HG03520 (cell line): ENCODE measurements at regions not wholly inside any gene's neighbourhood (a gene's known extent, or its start where the extent isn't known, plus 50 kb on each side); places are given as distances from the start of the nearest gene placed in this dataset.
"Not testable (repeated sequence)": the region's sequence is repeated elsewhere in the genome, so short reads cannot be mapped to it uniquely, and the experiment has no call there.

Source experiments
- ATAC-seq: cut with Tn5 transposase; IDR thresholded peaks from one replicate; pipeline ENCODE4 v1.9.1; 2021; ENCODE audit warnings: mild to moderate bottlenecking, moderate library complexity; ENCODE audit not compliant: unreplicated experiment

- no peak for ATAC-seq
These were observed 133.4 kb upstream of the ALDH1B1 start for GRCh38 chr9:38259056-38259455.

- ATAC-seq, result no peak
These were observed 134.8 kb upstream of the ALDH1B1 start for GRCh38 chr9:38257626-38258215.

- no peak for ATAC-seq
These were observed 136.0 kb upstream of the ALDH1B1 start for GRCh38 chr9:38256461-38256860.

- no peak for ATAC-seq
These were observed 136.9 kb upstream of the ALDH1B1 start for GRCh38 chr9:38255599-38255998.

GRCh38 chr9:38254756-38255155 lies 137.7 kb upstream of the ALDH1B1 start:
- no peak for ATAC-seq

GRCh38 chr9:38254151-38254550 lies 138.4 kb upstream of the ALDH1B1 start:
- no peak for ATAC-seq

GRCh38 chr9:38253200-38253599 lies 139.3 kb upstream of the ALDH1B1 start:
- no peak for ATAC-seq

GRCh38 chr9:38251036-38251860 lies 141.3 kb upstream of the ALDH1B1 start:
- ATAC-seq, result no peak

GRCh38 chr9:38250279-38251035 lies 142.0 kb upstream of the ALDH1B1 start:
- ATAC-seq, result no peak

- no peak for ATAC-seq
These were observed 142.8 kb upstream of the ALDH1B1 start for GRCh38 chr9:38249587-38250210.

- ATAC-seq, result no peak
These were observed 143.5 kb upstream of the ALDH1B1 start for GRCh38 chr9:38249049-38249448.

- no peak for ATAC-seq
These were observed 145.7 kb upstream of the ALDH1B1 start for GRCh38 chr9:38246833-38247232.

GRCh38 chr9:38244971-38245370 lies 147.5 kb upstream of the ALDH1B1 start:
- ATAC-seq, result no peak

GRCh38 chr9:38243993-38244392 lies 148.5 kb upstream of the ALDH1B1 start:
- ATAC-seq, result no peak

- ATAC-seq, result not testable (repeated sequence)
These were observed 150.4 kb upstream of the ALDH1B1 start for GRCh38 chr9:38242151-38242550.

- no peak for ATAC-seq
These were observed 152.5 kb upstream of the ALDH1B1 start for GRCh38 chr9:38240051-38240450.

- no peak for ATAC-seq
These were observed 157.3 kb upstream of the ALDH1B1 start for GRCh38 chr9:38235244-38235643.

- no peak for ATAC-seq
These were observed 157.9 kb upstream of the ALDH1B1 start for GRCh38 chr9:38234479-38235170.

- ATAC-seq, result no peak
These were observed 158.6 kb upstream of the ALDH1B1 start for GRCh38 chr9:38233796-38234355.

GRCh38 chr9:38233343-38233742 lies 159.2 kb upstream of the ALDH1B1 start:
- ATAC-seq, result no peak
